Chondrocyte (in vitro differentiated cells): ENCODE measurements at regions not wholly inside any gene's neighbourhood (a gene's known extent, or its start where the extent isn't known, plus 50 kb on each side); places are given as distances from the start of the nearest gene placed in this dataset.
A peak's percentile ranks its signal among the peaks of the same experiment; 100 is the strongest.

ENCODE experiments used
- DNase-seq: peaks from one replicate; pipeline ENCODE4 v3.0.0; 2021; ENCODE audit warnings: mixed read lengths, low spot score
- H3K27ac Mint-ChIP-seq: one replicate; pipeline ENCODE4 v1.8.0; 2021; ENCODE audit warnings: mild to moderate bottlenecking, moderate library complexity, mixed read lengths; ENCODE audit not compliant: unreplicated experiment
- H3K27me3 Mint-ChIP-seq: 2 replicates; pipeline ENCODE4 v1.8.0; 2021; ENCODE audit warnings: low read depth, mixed read lengths
- H3K36me3 Mint-ChIP-seq: 2 replicates; pipeline ENCODE4 v1.8.0; 2021; ENCODE audit warnings: low read depth, mixed read lengths
- H3K4me1 Mint-ChIP-seq: 2 replicates; pipeline ENCODE4 v1.8.0; 2021; ENCODE audit warnings: low read depth, mild to moderate bottlenecking, mixed read lengths
- H3K4me3 Mint-ChIP-seq: one replicate; pipeline ENCODE4 v1.8.0; 2021; ENCODE audit warnings: mild to moderate bottlenecking, moderate library complexity, mixed read lengths; ENCODE audit not compliant: unreplicated experiment
- H3K9me3 Mint-ChIP-seq: 2 replicates; pipeline ENCODE4 v1.8.0; 2021; ENCODE audit warnings: low read depth, mixed read lengths
- TF ChIP-seq, protein P1 (sequence below): fragments of 200-600 bp; sonication (generic); IDR thresholded peaks from 2 replicates; pipeline ENCODE4 v1.5.0; 2021; ENCODE audit warnings: antibody characterized with exemption, mild to moderate bottlenecking, moderate library complexity

DNA sequence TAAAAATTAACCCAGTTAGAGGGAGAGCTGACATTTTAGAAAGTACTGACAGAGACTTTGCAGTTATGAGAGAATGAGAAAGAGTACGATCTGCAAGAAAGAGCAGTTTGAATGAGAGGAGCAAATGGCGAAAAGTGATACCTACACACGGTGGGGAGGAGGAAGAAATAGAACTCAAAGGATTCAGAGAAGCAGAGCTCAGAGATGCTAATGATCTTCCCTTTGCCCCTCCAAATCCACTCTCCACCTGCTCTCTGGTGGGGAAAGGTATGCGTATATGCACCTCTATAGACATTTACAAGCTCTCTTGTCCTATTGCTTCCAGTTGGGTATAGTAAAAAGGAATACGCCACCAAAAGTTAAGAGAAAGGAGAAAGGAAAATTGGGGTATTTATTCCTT, 123.3 kb upstream of the TTC14 start:
- no peaks in the 10 kb centered on the region for H3K36me3 Mint-ChIP-seq

DNA sequence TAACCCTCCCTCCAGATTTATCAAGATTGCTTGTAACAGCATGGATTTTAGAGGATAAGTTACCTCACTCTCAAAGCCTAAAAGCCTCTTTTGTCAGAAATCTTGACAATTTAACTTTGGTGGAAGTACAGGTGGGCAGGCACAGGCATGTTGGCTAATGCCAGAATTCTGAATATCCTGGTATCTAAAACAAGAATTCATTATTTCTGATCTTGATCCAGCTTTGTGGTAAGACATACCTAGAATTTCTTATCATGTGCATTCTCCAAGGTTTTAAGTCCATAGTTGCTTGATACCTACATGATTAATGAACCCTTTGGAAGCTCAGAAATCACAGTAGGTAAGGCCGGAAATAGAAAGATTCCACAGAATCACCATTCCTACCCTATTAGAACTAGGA, 109.9 kb upstream of the TTC14 start:
- Mint-ChIP-seq H3K27me3 (peaks cover 3% of the 10 kb centered on the region), H3K4me1 (no peaks in the 10 kb centered on the region), H3K36me3 (no peaks in the 10 kb centered on the region), H3K27ac (no peak overlapping the region), H3K9me3 (peaks cover 15% of the 10 kb centered on the region), H3K4me3 (no peak overlapping the region)
- TF ChIP-seq, protein P1, sequence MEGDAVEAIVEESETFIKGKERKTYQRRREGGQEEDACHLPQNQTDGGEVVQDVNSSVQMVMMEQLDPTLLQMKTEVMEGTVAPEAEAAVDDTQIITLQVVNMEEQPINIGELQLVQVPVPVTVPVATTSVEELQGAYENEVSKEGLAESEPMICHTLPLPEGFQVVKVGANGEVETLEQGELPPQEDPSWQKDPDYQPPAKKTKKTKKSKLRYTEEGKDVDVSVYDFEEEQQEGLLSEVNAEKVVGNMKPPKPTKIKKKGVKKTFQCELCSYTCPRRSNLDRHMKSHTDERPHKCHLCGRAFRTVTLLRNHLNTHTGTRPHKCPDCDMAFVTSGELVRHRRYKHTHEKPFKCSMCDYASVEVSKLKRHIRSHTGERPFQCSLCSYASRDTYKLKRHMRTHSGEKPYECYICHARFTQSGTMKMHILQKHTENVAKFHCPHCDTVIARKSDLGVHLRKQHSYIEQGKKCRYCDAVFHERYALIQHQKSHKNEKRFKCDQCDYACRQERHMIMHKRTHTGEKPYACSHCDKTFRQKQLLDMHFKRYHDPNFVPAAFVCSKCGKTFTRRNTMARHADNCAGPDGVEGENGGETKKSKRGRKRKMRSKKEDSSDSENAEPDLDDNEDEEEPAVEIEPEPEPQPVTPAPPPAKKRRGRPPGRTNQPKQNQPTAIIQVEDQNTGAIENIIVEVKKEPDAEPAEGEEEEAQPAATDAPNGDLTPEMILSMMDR: no peak
- no peak for DNase-seq

More for the DNA sequence above, 123.3 kb upstream of the TTC14 start:
- no peak for DNase-seq
- H3K4me1 Mint-ChIP-seq: no peaks in the 10 kb centered on the region
- peaks cover 11% of the 10 kb centered on the region for H3K27me3 Mint-ChIP-seq
- TF ChIP-seq, protein P1: no peak
- no peaks in the 10 kb centered on the region for H3K9me3 Mint-ChIP-seq
- no peak overlapping the region for H3K27ac Mint-ChIP-seq
- H3K4me3 Mint-ChIP-seq: no peak overlapping the region

DNA sequence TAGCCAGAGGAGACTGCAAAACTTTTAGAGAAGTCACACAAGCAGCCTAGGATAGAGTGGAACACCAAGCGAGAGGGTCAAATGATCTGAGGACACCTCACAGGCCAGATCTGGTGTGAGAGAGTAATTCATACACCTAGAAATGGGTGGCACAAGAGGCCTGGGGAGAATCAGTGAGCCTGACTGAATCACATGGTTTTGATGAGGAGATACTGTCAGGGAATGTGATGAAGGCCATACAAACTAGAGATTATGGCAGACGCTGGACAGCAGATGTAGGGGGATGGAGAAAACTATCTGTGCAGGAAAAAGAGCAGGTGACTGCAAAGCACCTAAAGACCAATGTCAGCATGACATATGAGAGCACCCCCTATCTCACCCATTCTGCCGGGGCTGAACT, 105.0 kb upstream of the TTC14 start:
- DNase-seq: no peak
- Mint-ChIP-seq H3K4me1 (no peaks in the 10 kb centered on the region), H3K9me3 (peaks cover 26% of the 10 kb centered on the region), H3K4me3 (no peak overlapping the region), H3K27me3 (no peaks in the 10 kb centered on the region), H3K27ac (no peak overlapping the region), H3K36me3 (peaks cover 3% of the 10 kb centered on the region)
- TF ChIP-seq, protein P1: no peak

DNA sequence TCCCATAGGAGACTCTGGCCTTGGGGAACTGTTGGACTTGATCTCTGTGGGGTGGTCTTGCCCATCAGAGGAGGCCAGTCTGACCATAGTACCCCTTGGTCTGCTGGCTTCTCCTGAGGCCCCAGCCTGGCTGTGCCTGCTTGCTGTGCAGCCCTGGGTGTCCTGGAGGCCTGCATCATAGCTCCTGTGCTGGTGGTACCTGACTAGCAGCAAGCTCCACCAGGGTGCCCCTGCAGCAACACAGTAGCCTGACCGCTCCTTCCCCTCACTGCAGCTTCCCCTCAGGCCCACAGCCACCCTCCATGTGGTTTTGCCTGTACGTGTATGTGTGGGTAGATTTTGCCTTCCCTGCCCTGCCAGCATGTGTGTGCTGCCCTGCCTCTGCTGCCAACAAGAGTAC, 85.6 kb upstream of the TTC14 start:
- DNase-seq: peak; percentile 48
- no peaks in the 10 kb centered on the region for H3K36me3 Mint-ChIP-seq
- TF ChIP-seq, protein P1: no peak
- H3K9me3 Mint-ChIP-seq: peaks cover 17% of the 10 kb centered on the region
- H3K27me3 Mint-ChIP-seq: peaks cover 13% of the 10 kb centered on the region
- H3K4me3 Mint-ChIP-seq: no peak overlapping the region
- H3K27ac Mint-ChIP-seq: no peak overlapping the region
- no peaks in the 10 kb centered on the region for H3K4me1 Mint-ChIP-seq

DNA sequence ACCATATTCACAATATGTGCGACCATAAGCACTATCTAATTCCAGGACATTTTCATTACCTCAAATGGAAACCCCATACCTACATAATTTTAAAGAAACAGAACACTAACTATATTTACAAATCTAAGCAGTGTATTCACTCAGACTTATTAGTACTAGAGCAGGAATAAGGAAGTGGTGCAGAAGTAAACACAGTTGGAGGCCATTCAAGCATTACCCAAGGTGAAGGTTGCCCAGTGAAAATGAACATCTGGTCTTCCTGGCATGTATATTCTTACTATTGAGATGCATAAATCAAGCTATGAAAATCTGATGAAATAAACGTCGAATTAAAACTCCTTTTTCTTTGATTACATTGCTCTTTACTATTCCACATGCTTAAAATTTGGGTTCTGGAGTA, 78.9 kb upstream of the TTC14 start:
- peaks cover 10% of the 10 kb centered on the region for H3K27me3 Mint-ChIP-seq
- no peaks in the 10 kb centered on the region for H3K36me3 Mint-ChIP-seq
- peaks cover 10% of the 10 kb centered on the region for H3K9me3 Mint-ChIP-seq
- no peaks in the 10 kb centered on the region for H3K4me1 Mint-ChIP-seq
- no peak overlapping the region for H3K4me3 Mint-ChIP-seq
- TF ChIP-seq, protein P1: no peak
- H3K27ac Mint-ChIP-seq: no peak overlapping the region
- no peak for DNase-seq
